ENCODE measurements at regions not wholly inside any gene's neighbourhood (a gene's known extent, or its start where the extent isn't known, plus 50 kb on each side); places are given as distances from the start of the nearest gene placed in this dataset.
"Not testable (repeated sequence)": the region's sequence is repeated elsewhere in the genome, so short reads cannot be mapped to it uniquely, and the experiment has no call there.

GRCh38 chr1:182166321-182166720, 104.8 kb upstream of the ZNF648 start:
- Mint-ChIP-seq H3K27ac (ENCODE audit: unreplicated experiment) (no peak overlapping the region), H3K4me3 (no peak overlapping the region), H3K4me1 (peaks cover 11% of the 10 kb centered on the region), H3K9me3 (peaks cover 5% of the 10 kb centered on the region), H3K27me3 (ENCODE audit: low read depth) (no peaks in the 10 kb centered on the region), H3K36me3 (ENCODE audit: low read depth) (peaks cover 2% of the 10 kb centered on the region)
- no peak for DNase-seq (ENCODE audit: low read depth, low spot score)
- no peak for TF ChIP-seq CTCF (conservative IDR thresholded peaks at IDR 0.05)

- no peaks in the 10 kb centered on the region for H3K27me3 Mint-ChIP-seq (ENCODE audit: low read depth)
- no peak for TF ChIP-seq CTCF (conservative IDR thresholded peaks at IDR 0.05)
- DNase-seq (ENCODE audit: low read depth, low spot score) = no peak
- H3K36me3 Mint-ChIP-seq (ENCODE audit: low read depth) = peaks cover 4% of the 10 kb centered on the region
- no peak overlapping the region for H3K27ac Mint-ChIP-seq (ENCODE audit: unreplicated experiment)
- no peak overlapping the region for H3K4me3 Mint-ChIP-seq
- H3K9me3 Mint-ChIP-seq = peaks cover 12% of the 10 kb centered on the region
- H3K4me1 Mint-ChIP-seq = peaks cover 11% of the 10 kb centered on the region
Measured at GRCh38 chr1:182164273-182164672, 102.8 kb upstream of the ZNF648 start.

GRCh38 chr1:182163821-182164223, 102.3 kb upstream of the ZNF648 start:
- Mint-ChIP-seq H3K9me3 (peaks cover 12% of the 10 kb centered on the region), H3K27ac (ENCODE audit: unreplicated experiment) (no peak overlapping the region), H3K27me3 (ENCODE audit: low read depth) (no peaks in the 10 kb centered on the region), H3K4me1 (peaks cover 11% of the 10 kb centered on the region), H3K36me3 (ENCODE audit: low read depth) (peaks cover 4% of the 10 kb centered on the region), H3K4me3 (no peak overlapping the region)
- no peak for DNase-seq (ENCODE audit: low read depth, low spot score)
- no peak for TF ChIP-seq CTCF (conservative IDR thresholded peaks at IDR 0.05)

- no peak for TF ChIP-seq CTCF (conservative IDR thresholded peaks at IDR 0.05)
- Mint-ChIP-seq H3K27me3 (ENCODE audit: low read depth) (no peaks in the 10 kb centered on the region), H3K9me3 (peaks cover 20% of the 10 kb centered on the region), H3K36me3 (ENCODE audit: low read depth) (peaks cover 6% of the 10 kb centered on the region), H3K4me1 (peaks cover 10% of the 10 kb centered on the region), H3K27ac (ENCODE audit: unreplicated experiment) (no peak overlapping the region), H3K4me3 (no peak overlapping the region)
- DNase-seq (ENCODE audit: low read depth, low spot score) = no peak
Measured at GRCh38 chr1:182159443-182159842, 97.9 kb upstream of the ZNF648 start.

GRCh38 chr1:182157187-182157586, 95.7 kb upstream of the ZNF648 start:
- H3K4me3 Mint-ChIP-seq = no peak overlapping the region

GRCh38 chr1:182154425-182154824, 92.9 kb upstream of the ZNF648 start:
- DNase-seq (ENCODE audit: low read depth, low spot score); H3K27ac Mint-ChIP-seq (ENCODE audit: unreplicated experiment); H3K27me3 Mint-ChIP-seq (ENCODE audit: low read depth); H3K4me1 Mint-ChIP-seq; H3K4me3 Mint-ChIP-seq; H3K9me3 Mint-ChIP-seq; H3K36me3 Mint-ChIP-seq (ENCODE audit: low read depth): not testable (repeated sequence)

More at GRCh38 chr1:182157187-182157586, 95.7 kb upstream of the ZNF648 start:
- Mint-ChIP-seq H3K36me3 (ENCODE audit: low read depth) (peaks cover 6% of the 10 kb centered on the region), H3K4me1 (no peaks in the 10 kb centered on the region), H3K27me3 (ENCODE audit: low read depth) (no peaks in the 10 kb centered on the region), H3K27ac (ENCODE audit: unreplicated experiment) (no peak overlapping the region), H3K9me3 (peaks cover 17% of the 10 kb centered on the region)
- no peak for TF ChIP-seq CTCF (conservative IDR thresholded peaks at IDR 0.05)
- DNase-seq (ENCODE audit: low read depth, low spot score) = no peak

Measured in neural crest cell (in vitro differentiated cells).